ENCODE measurements at regions not wholly inside any gene's neighbourhood (a gene's known extent, or its start where the extent isn't known, plus 50 kb on each side); places are given as distances from the start of the nearest gene placed in this dataset.
"Not testable (repeated sequence)": the region's sequence is repeated elsewhere in the genome, so short reads cannot be mapped to it uniquely, and the experiment has no call there.

DNA sequence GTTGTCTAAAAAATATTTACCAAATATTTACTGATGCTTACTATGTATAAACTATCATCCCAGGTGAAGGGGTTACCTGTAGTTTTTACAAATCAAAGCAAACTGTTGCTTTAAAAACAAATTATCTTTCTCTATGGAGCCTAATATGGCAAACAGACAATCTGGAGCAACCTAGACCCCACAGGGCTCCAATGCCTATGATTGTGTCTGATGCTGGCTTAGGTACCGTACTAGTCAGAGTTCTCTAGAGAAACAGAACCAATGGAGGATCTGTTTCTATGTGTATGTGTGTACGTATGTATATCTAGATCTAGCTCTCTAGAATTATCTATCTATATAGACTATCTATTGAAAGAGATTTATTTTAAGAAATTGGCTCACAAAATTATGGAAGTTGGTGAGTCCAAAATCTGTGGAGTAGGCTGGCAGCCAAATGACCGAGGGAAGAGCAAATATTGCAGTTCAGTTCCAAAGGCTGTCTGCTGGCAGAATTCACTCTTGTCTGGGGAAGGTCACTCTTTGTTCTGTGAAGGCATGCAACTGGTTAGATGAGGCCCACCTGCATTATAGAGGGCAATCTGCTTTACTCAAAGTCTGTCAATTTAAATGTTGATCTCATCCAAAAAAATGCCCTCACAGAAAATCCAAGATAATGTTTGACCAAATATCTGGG is 127.1 kb upstream of the ENPEP start:
- Mint-ChIP-seq H3K9me3 (ENCODE audit: low read depth) (no peaks in the 10 kb centered on the region), H3K4me1 (no peaks in the 10 kb centered on the region), H3K36me3 (no peaks in the 10 kb centered on the region), H3K4me3 (no peak overlapping the region), H3K27me3 (peaks cover 21% of the 10 kb centered on the region), H3K27ac (no peak overlapping the region)
- ATAC-seq (no peak), DNase-seq (no peak)
- CTCF ChIA-PET = no interaction called here

DNA sequence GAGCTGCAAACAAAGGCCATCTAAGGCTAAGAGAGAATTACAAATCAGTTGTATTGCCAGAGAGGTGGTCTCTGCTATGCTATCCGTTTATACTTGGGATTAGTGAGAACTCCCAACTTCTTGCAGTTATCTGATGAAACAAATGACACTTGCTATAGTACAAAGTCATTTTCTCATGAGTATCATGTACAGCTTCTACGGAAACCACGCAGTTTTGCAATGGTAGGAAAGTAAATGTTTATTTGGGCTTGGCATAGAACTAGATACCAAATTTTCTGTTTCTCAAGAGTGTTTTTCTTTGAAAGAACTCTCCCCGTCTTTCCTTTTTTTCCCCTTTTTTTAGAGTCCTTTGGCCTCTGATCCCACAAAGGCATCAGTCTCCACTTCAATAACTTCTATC is 128.2 kb upstream of the ENPEP start:
- H3K4me1 Mint-ChIP-seq = no peaks in the 10 kb centered on the region
- peaks cover 21% of the 10 kb centered on the region for H3K27me3 Mint-ChIP-seq
- CTCF ChIA-PET = no interaction called here
- no peak overlapping the region for H3K4me3 Mint-ChIP-seq
- H3K36me3 Mint-ChIP-seq = no peaks in the 10 kb centered on the region
- DNase-seq (no peak), ATAC-seq (no peak)
- no peak overlapping the region for H3K27ac Mint-ChIP-seq
- H3K9me3 Mint-ChIP-seq (ENCODE audit: low read depth) = no peaks in the 10 kb centered on the region

DNA sequence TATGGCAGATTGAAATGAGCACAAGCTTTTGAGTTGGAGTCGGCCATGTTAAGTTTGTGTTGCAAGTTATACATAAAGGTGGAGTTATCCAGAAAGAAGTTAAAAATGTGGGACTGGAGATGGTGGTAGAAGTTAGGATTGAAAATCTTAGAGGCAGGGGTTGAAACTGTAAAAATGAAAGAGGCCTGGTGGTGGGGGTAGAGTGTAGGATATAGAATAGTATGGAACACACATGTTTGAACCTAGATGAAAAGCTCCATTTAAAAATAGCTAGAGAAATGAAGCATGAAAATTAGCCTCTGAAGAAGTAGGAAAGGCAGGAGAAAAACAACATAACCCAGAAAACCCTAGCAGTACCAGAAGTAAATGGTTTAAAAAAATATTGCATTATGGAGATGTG is 131.8 kb upstream of the ENPEP start:
- CTCF ChIA-PET = interaction anchor here (0.9 to 1.5 kb wide), 4 partner anchors 29 to 343 kb away, joined by 3 to 7 read pairs (median 3); no protein-coding TSS in a partner anchor
- no peaks in the 10 kb centered on the region for H3K36me3 Mint-ChIP-seq
- H3K9me3 Mint-ChIP-seq (ENCODE audit: low read depth) = no peaks in the 10 kb centered on the region
- peaks cover 23% of the 10 kb centered on the region for H3K27me3 Mint-ChIP-seq
- no peak for ATAC-seq
- H3K27ac Mint-ChIP-seq = no peak overlapping the region
- no peaks in the 10 kb centered on the region for H3K4me1 Mint-ChIP-seq
- H3K4me3 Mint-ChIP-seq = no peak overlapping the region
- DNase-seq = no peak

DNA sequence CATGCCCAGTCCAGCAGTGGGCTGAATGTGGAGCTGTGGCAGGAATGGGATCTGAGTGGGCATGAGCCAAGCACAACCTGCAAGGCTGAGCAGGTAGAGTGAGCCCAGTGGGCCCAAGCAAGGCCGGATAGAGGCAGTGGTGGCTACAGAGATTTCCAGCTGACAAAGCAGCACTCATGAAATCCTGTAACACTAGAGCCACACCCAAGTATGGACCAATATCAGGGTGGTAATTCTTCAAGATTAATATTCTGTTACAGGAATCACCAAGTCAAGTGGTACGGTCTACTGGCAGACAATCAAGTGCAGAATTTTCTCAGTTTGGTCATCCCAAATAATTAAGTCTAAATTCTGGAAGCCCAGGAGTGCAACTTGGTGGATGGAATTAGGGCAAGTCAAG is 132.4 kb upstream of the ENPEP start:
- Mint-ChIP-seq H3K4me3 (no peak overlapping the region), H3K4me1 (no peaks in the 10 kb centered on the region), H3K36me3 (no peaks in the 10 kb centered on the region), H3K27ac (no peak overlapping the region), H3K27me3 (peaks cover 26% of the 10 kb centered on the region), H3K9me3 (ENCODE audit: low read depth) (no peaks in the 10 kb centered on the region)
- no peak for DNase-seq
- ATAC-seq = no peak
- CTCF ChIA-PET = interaction anchor here (0.5 to 1.4 kb wide), 2 partner anchors 342 to 1034 kb away, joined by 3 read pairs; no protein-coding TSS in a partner anchor

DNA sequence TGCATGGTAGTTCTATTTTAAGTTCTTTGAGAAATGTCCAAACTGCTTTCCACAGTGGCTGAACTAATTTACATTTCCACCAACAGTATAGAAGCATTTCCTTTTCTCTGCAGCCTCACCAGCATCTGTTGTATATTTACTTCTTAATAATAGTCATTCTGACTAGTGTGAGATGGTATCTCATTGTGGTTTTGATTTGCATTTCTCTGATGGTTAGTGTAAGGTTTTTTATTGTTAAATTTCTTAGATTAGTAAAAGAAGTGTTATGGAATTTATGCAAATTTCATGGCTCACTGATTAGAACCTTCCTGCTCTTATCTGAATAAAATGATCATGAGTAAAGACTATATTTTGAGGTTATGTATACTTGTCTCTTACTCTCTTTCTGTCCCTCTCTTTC is 134.8 kb upstream of the ENPEP start:
- DNase-seq; H3K4me1 Mint-ChIP-seq; H3K9me3 Mint-ChIP-seq (ENCODE audit: low read depth); H3K27ac Mint-ChIP-seq; H3K4me3 Mint-ChIP-seq; H3K36me3 Mint-ChIP-seq; ATAC-seq; CTCF ChIA-PET: not testable (repeated sequence)
- peaks cover 30% of the 10 kb centered on the region for H3K27me3 Mint-ChIP-seq

DNA sequence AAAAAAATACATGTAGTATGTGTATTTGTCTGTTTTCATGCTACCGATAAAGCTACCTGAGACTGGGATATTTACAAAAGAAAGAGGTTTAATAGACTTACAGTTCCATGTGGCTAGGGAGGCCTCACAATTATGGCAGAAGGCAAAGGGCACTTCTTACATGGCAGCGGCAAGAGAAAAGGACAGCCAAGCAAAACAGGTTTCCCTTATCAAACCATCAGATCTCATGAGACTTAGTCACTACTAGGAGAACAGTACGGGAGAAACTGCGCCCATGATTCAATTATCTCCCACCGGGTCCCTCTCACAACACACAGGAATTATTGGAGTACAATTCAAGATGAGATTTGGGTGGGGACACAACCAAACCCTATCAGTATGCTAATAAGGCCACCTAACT is 137.0 kb upstream of the ELOVL6 start:
- DNase-seq = no peak
- Mint-ChIP-seq H3K36me3 (no peaks in the 10 kb centered on the region), H3K9me3 (ENCODE audit: low read depth) (no peaks in the 10 kb centered on the region), H3K27me3 (peaks cover 27% of the 10 kb centered on the region), H3K4me3 (no peak overlapping the region), H3K4me1 (no peaks in the 10 kb centered on the region), H3K27ac (no peak overlapping the region)
- CTCF ChIA-PET = no interaction called here
- ATAC-seq = no peak

DNA sequence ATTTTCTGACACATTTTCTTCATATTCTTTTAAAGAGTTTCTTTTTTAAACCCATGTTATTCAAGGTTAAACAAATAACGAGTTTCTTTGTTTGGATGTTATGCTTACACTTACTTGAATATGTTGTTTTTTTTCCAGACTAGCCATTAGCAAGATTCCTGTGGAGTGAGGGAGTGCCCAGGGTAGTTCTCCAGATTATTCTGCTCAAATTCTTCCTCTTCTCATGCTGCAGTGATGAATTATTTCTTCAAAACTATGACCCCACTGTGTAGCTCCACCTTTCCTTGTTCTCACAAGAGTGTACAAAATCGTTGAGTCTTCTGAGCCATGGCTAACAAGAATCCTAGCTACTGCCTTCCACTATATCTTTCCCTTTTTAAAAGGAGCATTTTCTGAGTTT is 134.1 kb upstream of the ELOVL6 start:
- DNase-seq (no peak), ATAC-seq (no peak)
- no peaks in the 10 kb centered on the region for H3K36me3 Mint-ChIP-seq
- H3K4me1 Mint-ChIP-seq = no peaks in the 10 kb centered on the region
- H3K27me3 Mint-ChIP-seq = peaks cover 17% of the 10 kb centered on the region
- CTCF ChIA-PET = no interaction called here
- no peaks in the 10 kb centered on the region for H3K9me3 Mint-ChIP-seq (ENCODE audit: low read depth)
- H3K27ac Mint-ChIP-seq = no peak overlapping the region
- H3K4me3 Mint-ChIP-seq = no peak overlapping the region

DNA sequence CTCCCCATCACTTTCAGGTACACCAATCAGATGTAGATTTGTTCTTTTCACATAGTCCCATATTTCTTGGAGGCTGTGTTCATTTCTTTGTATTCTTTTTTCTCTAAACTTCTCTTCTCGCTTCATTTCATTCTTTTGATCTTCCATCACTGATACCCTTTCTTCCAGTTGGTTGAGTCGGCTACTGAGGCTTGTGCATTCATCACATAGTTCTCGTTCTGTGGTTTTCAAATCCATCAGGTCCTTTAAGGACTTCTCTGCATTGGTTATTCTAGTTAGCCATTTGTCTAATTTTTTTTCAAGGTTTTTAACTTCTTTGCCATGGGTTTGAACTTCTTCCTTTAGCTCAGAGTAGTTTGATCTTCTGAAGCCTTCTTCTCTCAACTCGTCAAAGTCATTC is 128.0 kb upstream of the ELOVL6 start:
- H3K27me3 Mint-ChIP-seq; H3K4me3 Mint-ChIP-seq; ATAC-seq; H3K27ac Mint-ChIP-seq; CTCF ChIA-PET; H3K36me3 Mint-ChIP-seq; H3K4me1 Mint-ChIP-seq; H3K9me3 Mint-ChIP-seq (ENCODE audit: low read depth); DNase-seq: not testable (repeated sequence)

DNA sequence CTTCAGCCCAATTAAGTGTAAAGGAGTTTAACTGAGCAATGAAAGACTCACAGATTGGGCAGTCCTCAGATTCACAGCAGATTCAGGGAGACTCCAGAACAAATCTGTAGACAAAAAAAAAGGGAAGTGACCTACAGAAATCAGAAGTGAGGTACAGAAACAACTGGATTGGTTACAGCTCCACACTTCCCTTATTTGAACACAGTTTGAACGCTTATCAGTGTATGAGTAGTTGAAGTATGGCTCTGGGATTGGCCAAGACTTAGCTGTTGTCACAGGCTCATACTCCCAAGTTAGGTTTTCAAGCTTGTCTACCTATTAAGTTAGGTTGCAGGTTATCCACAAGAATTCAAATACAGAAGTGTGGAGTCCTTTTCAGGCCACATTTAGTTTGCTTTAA is 112.4 kb upstream of the ELOVL6 start:
- no peak overlapping the region for H3K27ac Mint-ChIP-seq
- H3K4me1 Mint-ChIP-seq = no peaks in the 10 kb centered on the region
- CTCF ChIA-PET = no interaction called here
- peaks cover 25% of the 10 kb centered on the region for H3K27me3 Mint-ChIP-seq
- ATAC-seq (no peak), DNase-seq (no peak)
- no peaks in the 10 kb centered on the region for H3K36me3 Mint-ChIP-seq
- H3K4me3 Mint-ChIP-seq = no peak overlapping the region
- H3K9me3 Mint-ChIP-seq (ENCODE audit: low read depth) = no peaks in the 10 kb centered on the region

DNA sequence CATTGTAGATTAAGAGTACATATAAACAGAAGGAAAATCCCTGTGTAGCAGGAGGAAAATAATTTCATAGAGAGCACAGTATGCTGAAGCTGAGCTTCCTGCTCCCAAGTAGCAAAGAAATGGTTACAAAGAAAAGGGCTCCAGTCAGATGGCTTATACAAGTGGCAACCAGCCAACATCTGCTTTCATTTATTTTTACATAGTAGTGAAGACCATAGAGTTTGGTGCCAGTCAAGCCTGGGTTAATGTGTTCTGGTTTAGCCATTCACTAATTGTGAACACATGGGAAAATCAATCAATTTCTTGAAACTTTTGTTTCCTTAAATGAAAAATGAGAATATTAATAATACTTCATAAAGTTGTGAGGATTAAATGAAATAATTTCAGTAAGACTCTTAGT is 111.3 kb upstream of the ELOVL6 start:
- no peak overlapping the region for H3K4me3 Mint-ChIP-seq
- no peak overlapping the region for H3K27ac Mint-ChIP-seq
- no peaks in the 10 kb centered on the region for H3K9me3 Mint-ChIP-seq (ENCODE audit: low read depth)
- CTCF ChIA-PET = interaction anchor here (0.7 kb wide), 1 partner anchor 304 kb away, joined by 3 read pairs; no protein-coding TSS in a partner anchor
- no peaks in the 10 kb centered on the region for H3K4me1 Mint-ChIP-seq
- H3K27me3 Mint-ChIP-seq = peaks cover 25% of the 10 kb centered on the region
- H3K36me3 Mint-ChIP-seq = no peaks in the 10 kb centered on the region
- ATAC-seq (no peak), DNase-seq (no peak)

DNA sequence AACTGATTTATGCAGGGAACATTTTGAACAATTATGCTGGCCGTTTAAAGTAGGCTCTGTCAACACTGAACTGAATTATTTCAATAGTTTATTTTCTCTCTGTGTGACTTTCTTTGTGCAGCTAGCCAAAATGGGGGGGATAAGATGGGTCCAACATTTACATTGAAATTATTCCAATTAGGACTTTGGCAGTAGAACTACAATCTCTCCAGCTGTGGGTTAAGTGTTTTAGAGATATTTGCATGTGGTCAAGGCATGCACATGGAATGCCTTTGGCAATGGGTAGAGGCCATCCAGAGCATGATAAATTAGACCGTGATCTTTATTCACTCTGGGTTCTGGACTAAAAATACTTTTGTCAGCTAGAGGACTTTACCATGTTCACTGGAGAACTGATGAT is 107.9 kb upstream of the ELOVL6 start:
- Mint-ChIP-seq H3K4me1 (no peaks in the 10 kb centered on the region), H3K27me3 (peaks cover 27% of the 10 kb centered on the region), H3K36me3 (no peaks in the 10 kb centered on the region), H3K27ac (no peak overlapping the region), H3K4me3 (no peak overlapping the region), H3K9me3 (ENCODE audit: low read depth) (no peaks in the 10 kb centered on the region)
- CTCF ChIA-PET = interaction anchor here (1.1 kb wide), 1 partner anchor 9 kb away, joined by 3 read pairs; no protein-coding TSS in a partner anchor
- ATAC-seq (no peak), DNase-seq (no peak)

DNA sequence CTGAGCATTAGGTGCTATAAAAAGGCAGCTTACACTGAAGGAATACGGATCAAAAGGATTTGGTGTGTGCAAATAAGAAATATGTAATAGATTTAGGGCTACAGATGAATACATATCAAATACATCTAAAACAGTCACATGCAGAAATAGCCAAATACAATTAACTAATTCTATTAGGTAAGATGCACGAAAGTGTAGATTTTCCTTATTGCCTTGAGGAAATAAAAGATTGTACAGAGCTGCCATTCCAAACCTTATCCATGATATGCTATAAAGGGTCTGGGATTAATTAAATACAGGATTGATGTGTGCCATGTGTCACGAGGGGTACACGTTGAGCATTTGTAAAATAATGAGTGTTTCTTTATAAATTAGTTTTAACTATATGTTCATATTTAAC is 107.0 kb upstream of the ELOVL6 start:
- no peak overlapping the region for H3K4me3 Mint-ChIP-seq
- peaks cover 25% of the 10 kb centered on the region for H3K27me3 Mint-ChIP-seq
- H3K27ac Mint-ChIP-seq = no peak overlapping the region
- CTCF ChIA-PET = no interaction called here
- H3K36me3 Mint-ChIP-seq = no peaks in the 10 kb centered on the region
- no peaks in the 10 kb centered on the region for H3K4me1 Mint-ChIP-seq
- ATAC-seq (no peak), DNase-seq (no peak)
- no peaks in the 10 kb centered on the region for H3K9me3 Mint-ChIP-seq (ENCODE audit: low read depth)

DNA sequence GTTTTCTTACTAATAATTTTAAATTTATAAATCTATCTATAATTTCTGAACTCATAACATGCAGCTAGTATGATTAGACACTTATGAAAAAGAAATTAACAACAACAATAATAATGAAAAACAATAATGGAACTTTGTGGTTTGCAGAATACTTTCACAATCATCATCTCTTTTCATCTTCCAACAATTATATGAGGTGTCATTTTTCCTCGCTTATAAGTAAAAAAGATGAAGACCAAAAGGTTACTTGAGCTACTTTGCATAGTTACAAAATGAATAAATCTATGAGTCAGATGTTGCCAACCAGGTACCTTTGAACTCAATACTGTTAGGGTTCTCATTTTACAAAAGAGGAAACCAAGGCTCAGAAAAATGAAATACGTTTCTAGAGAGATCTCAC is 98.5 kb upstream of the ELOVL6 start:
- ATAC-seq (peak; percentile 16), DNase-seq (no peak)
- Mint-ChIP-seq H3K9me3 (ENCODE audit: low read depth) (no peaks in the 10 kb centered on the region), H3K27me3 (peaks cover 41% of the 10 kb centered on the region), H3K27ac (no peak overlapping the region), H3K4me1 (peaks cover 9% of the 10 kb centered on the region), H3K4me3 (no peak overlapping the region), H3K36me3 (no peaks in the 10 kb centered on the region)
- CTCF ChIA-PET = no interaction called here

DNA sequence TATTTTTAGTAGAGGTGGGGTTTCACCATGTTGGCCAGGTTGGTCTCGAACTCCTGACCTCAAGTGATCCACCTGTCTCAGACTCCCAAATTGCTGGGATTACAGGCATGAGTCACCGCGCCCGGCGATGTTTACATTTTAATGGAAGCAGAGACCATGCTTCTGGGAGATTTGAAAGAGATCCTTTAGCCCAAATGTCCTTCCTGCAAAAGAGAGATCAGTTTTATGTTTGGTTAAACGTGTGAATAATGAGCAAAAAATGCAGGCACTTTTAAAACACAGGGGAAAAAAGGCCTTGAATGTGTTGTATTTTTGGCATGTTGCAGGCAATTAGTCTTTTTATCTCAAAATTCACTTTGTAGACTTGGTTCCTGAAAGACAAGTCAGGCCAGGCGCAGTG is 95.8 kb upstream of the ELOVL6 start:
- H3K27ac Mint-ChIP-seq = no peak overlapping the region
- no peak overlapping the region for H3K4me3 Mint-ChIP-seq
- peaks cover 9% of the 10 kb centered on the region for H3K4me1 Mint-ChIP-seq
- ATAC-seq = no peak
- CTCF ChIA-PET = no interaction called here
- no peaks in the 10 kb centered on the region for H3K9me3 Mint-ChIP-seq (ENCODE audit: low read depth)
- H3K27me3 Mint-ChIP-seq = peaks cover 51% of the 10 kb centered on the region
- no peaks in the 10 kb centered on the region for H3K36me3 Mint-ChIP-seq
- no peak for DNase-seq

All from activated CD8-positive, alpha-beta memory T cell treated with anti-CD3 and anti-CD28 coated beads, Interleukin-2, amount 10 ng/mL, durations not matched to agents 7 days and 5 days (primary cell).